Duodenal mucosa (tissue), 2 donors: ENCODE measurements at regions not wholly inside any gene's neighbourhood (a gene's known extent, or its start where the extent isn't known, plus 50 kb on each side); places are given as distances from the start of the nearest gene placed in this dataset.

Experiments used
- H3K27ac ChIP-seq: one replicate; pipeline ENCODE4 v1.7.0; 2013; ENCODE audit warnings: low read depth, low read length
- H3K27me3 ChIP-seq, 2 donors: one replicate each; pipeline ENCODE4 v1.7.0; 2013; ENCODE audit warnings: low read length in 2 of 2, control low read depth in 1 of 2; ENCODE audit not compliant: insufficient read depth in 2 of 2, control insufficient read depth in 1 of 2
- H3K36me3 ChIP-seq, 2 donors: one replicate each; pipeline ENCODE4 v1.7.0; 2013; ENCODE audit warnings: low read length in 2 of 2, control low read depth in 1 of 2; ENCODE audit not compliant: insufficient read depth in 2 of 2, control insufficient read depth in 1 of 2
- H3K4me1 ChIP-seq, 2 donors: one replicate each; pipeline ENCODE4 v1.7.0; 2013; ENCODE audit warnings: low read length in 2 of 2, control low read depth in 1 of 2; ENCODE audit not compliant: insufficient read depth in 2 of 2, control insufficient read depth in 1 of 2
- H3K4me3 ChIP-seq, 2 donors: one replicate each; pipeline ENCODE4 v1.7.0; 2013; ENCODE audit warnings: low read length in 2 of 2, low read depth in 1 of 2
- H3K9ac ChIP-seq, 2 donors: one replicate each; pipeline ENCODE4 v1.7.0; 2013; ENCODE audit warnings: low read length in 2 of 2, low read depth in 1 of 2
- H3K9me3 ChIP-seq, 2 donors: one replicate each; pipeline ENCODE4 v1.7.0; 2013; ENCODE audit warnings: low read length in 2 of 2, control low read depth in 1 of 2; ENCODE audit not compliant: control insufficient read depth in 1 of 2

DNA sequence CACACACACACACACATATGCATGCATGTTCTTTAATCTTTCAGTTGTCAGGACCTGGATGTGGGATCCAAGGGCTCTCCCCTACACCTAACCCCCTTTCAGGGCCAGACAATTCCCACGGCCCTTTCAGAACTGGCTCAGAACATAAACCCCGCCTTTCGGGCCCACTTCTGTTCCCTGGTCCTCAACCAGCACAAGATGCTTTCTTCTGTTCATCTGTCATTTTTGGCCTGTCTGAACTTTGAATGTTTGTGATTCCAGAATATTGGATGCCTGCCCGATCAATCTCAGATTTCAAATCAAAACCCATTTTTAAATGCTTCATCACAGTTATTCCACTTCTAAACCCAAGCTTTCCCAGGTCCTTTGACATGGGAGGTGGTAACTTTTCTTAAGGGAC, 167.3 kb downstream of the USP12 start:
- Histone ChIP-seq H3K4me1 (peaks cover 15 to 16% of the 10 kb centered on the region in 2 donors), H3K27ac (no peak overlapping the region), H3K27me3 (no peaks in the 10 kb centered on the region), H3K9ac (no peak overlapping the region), H3K36me3 (no peaks in the 10 kb centered on the region), H3K9me3 (no peaks in the 10 kb centered on the region), H3K4me3 (no peak overlapping the region)

DNA sequence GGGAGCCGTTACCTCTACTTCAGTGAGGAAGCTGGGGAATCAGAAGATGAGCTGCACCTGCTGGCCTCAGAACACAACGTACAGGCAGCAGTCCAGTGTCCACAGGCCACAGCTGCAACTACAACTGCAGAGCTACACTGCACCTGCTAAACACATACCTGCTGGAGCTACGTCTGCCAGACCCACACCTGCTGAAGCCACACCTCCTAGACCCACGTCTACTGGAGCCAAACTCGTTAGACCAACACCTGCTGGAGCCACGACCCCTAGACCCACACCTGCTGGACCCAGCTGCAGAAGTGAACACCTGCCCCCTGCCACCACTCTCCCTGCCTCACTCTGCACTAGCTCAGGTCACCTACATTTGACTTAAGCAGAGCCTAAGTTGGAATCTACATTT, 169.9 kb downstream of the USP12 start:
- Histone ChIP-seq H3K27me3 (no peaks in the 10 kb centered on the region), H3K9me3 (no peaks in the 10 kb centered on the region), H3K9ac (no peak overlapping the region), H3K4me3 (no peak overlapping the region), H3K4me1 (peaks cover 7 to 12% of the 10 kb centered on the region in 2 donors), H3K36me3 (no peaks in the 10 kb centered on the region), H3K27ac (no peak overlapping the region)

DNA sequence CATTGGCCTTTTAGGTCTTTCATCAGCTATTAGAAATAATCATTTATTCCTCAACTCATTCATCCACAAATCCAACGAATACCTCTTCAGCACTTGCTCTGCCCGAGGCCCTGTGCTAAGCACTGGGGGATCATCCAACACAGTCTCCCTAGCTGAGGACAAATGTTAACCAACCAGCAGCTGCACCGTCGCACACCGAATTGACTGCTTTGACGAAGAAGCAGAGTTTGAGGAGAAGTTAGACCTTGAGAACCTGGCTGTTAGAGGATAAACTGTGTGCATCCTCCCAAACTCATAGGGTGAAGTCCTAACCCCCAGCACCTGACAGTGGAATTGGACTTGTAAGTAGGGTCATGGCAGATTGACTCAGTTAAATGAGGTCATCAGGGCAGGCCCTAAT, 170.9 kb downstream of the USP12 start:
- no peak overlapping the region for H3K4me3 ChIP-seq
- H3K9me3 ChIP-seq = no peaks in the 10 kb centered on the region
- no peak overlapping the region for H3K27ac ChIP-seq
- no peaks in the 10 kb centered on the region for H3K36me3 ChIP-seq
- H3K27me3 ChIP-seq = no peaks in the 10 kb centered on the region
- no peak overlapping the region for H3K9ac ChIP-seq
- peaks cover 0 to 4% of the 10 kb centered on the region in 2 donors for H3K4me1 ChIP-seq

DNA sequence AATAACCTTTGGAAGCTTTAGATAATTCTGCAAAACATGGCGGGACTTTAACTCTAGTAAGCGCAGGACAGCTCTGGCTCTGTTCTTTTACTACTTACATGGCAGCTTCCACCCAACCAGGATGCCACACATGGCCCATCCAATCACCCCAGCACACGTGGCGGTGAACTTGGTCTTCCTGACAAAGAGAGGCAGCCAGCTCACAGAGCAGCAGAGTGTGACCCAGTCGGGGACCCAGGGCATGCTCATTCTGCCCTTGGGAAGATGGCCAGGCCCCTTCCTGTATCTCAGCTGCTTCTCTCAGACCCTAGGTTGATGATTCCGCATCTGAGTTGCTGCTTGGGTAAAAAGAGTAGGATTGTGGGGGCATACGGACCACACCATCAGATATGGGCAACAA, 172.1 kb downstream of the USP12 start:
- Histone ChIP-seq H3K9ac (no peak overlapping the region), H3K4me1 (no peaks in the 10 kb centered on the region), H3K36me3 (no peaks in the 10 kb centered on the region)

DNA sequence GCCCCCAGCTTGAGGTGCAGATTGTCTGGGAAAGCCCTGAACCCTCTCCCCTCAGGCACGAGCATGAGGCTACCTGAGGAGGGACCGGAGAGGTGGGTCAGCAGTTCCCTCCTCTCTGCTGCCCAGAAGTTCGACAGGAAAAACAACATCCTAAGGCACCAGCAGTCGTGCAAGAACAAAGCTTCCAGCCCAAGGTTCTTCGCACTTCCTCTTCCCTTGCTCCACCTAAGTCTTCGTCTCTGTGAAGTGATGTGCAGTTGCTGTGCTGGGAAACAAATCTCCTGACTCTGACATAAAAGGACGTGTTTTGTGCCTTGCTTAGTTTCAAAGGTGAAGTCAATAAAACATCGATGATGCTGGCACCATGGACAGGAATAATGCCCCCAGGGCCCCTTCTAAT, 173.3 kb downstream of the USP12 start:
- H3K4me1 ChIP-seq = peaks cover 4 to 5% of the 10 kb centered on the region in 2 donors
- no peaks in the 10 kb centered on the region for H3K36me3 ChIP-seq
- H3K9me3 ChIP-seq = no peaks in the 10 kb centered on the region
- H3K27me3 ChIP-seq = no peaks in the 10 kb centered on the region
- no peak overlapping the region for H3K9ac ChIP-seq
- H3K27ac ChIP-seq = no peak overlapping the region
- no peak overlapping the region for H3K4me3 ChIP-seq

More for the DNA sequence above, 172.1 kb downstream of the USP12 start:
- Histone ChIP-seq H3K27me3 (no peaks in the 10 kb centered on the region), H3K4me3 (no peak overlapping the region), H3K9me3 (no peaks in the 10 kb centered on the region), H3K27ac (no peak overlapping the region)

DNA sequence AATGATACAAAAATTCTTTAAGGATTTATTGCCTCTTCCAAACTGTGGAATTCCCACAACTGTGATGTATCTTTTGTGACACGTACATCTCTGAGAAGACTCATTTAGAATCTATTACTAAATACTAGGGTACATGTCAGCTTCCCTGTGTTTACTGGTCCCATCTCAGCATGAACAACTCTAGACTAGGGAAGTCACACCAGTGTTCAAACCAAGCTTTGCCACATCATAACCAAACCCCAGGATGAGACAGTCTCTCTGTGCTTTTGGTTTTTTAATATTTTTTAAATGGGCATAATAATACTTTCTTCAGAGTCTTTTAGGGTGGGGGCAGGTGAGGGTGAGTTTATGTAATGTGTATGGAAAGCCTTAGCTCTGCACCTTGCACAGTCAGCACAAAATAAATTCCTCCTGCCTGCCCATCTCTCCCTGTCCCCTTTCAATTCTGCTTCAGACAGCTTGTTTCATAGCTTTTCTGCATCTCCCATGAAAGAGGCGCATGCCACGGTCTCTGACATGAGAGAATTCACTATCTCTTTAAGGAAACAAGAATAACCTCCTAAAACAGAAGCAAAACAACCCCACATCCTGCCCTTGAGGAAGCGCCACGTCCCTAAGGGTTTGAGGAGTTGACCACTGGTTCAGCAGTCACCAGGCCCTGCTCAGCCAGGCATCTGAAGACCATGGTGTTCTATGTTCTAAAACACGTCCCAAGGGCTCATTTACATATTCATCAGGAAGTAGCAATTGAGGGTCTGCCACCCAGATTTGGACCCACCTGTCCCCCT, 174.5 kb downstream of the USP12 start:
- Histone ChIP-seq H3K27me3 (no peaks in the 10 kb centered on the region), H3K9ac (no peak overlapping the region), H3K9me3 (no peaks in the 10 kb centered on the region), H3K4me3 (no peak overlapping the region), H3K27ac (no peak overlapping the region), H3K36me3 (no peaks in the 10 kb centered on the region), H3K4me1 (peaks cover 4 to 7% of the 10 kb centered on the region in 2 donors)

DNA sequence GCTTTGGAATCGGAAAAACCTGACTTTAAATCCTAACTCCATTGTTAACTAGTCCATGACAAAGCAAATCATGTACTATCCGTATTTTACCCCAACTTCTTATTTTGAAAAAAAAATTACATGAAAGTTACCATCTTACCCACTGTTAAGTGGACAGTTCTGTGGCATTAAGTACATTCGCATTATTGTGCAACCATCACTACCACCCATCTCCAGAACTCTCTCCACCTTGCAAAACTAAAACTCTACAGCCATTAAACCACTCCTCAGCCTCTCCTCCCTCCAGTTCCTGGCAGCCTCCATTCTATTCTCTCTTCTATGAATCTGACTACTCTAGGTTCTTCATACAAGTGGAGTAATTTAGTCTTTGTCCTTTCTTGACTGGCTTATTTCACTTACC, 176.5 kb downstream of the USP12 start:
- no peaks in the 10 kb centered on the region for H3K36me3 ChIP-seq
- H3K27ac ChIP-seq = no peak overlapping the region
- H3K4me3 ChIP-seq = no peak overlapping the region
- no peaks in the 10 kb centered on the region for H3K9me3 ChIP-seq
- H3K27me3 ChIP-seq = no peaks in the 10 kb centered on the region
- H3K9ac ChIP-seq = no peak overlapping the region
- H3K4me1 ChIP-seq = peaks cover 12 to 14% of the 10 kb centered on the region in 2 donors

DNA sequence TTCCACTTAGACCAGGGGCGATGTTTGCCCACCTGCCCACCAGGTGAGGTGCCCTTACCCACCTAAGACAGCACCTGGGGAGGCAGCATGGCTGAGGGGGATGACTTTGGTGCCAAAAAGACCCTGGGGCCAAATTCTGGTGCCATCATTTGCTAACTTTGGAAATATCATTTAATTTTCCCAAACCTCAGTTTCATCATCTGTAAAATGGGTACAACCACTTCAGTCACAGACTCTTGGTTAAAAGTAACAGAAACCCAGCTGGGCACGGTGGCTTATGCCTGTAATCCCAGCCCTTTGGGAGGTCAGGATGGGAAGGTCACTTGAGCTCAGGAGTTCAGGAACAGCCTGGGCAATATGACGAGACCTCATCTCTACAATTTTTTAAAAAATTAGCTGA, 177.8 kb downstream of the USP12 start:
- Histone ChIP-seq H3K27ac (no peak overlapping the region), H3K9ac (no peak overlapping the region), H3K36me3 (no peaks in the 10 kb centered on the region), H3K27me3 (no peaks in the 10 kb centered on the region), H3K9me3 (no peaks in the 10 kb centered on the region), H3K4me1 (peaks cover 12 to 14% of the 10 kb centered on the region in 2 donors), H3K4me3 (no peak overlapping the region)

DNA sequence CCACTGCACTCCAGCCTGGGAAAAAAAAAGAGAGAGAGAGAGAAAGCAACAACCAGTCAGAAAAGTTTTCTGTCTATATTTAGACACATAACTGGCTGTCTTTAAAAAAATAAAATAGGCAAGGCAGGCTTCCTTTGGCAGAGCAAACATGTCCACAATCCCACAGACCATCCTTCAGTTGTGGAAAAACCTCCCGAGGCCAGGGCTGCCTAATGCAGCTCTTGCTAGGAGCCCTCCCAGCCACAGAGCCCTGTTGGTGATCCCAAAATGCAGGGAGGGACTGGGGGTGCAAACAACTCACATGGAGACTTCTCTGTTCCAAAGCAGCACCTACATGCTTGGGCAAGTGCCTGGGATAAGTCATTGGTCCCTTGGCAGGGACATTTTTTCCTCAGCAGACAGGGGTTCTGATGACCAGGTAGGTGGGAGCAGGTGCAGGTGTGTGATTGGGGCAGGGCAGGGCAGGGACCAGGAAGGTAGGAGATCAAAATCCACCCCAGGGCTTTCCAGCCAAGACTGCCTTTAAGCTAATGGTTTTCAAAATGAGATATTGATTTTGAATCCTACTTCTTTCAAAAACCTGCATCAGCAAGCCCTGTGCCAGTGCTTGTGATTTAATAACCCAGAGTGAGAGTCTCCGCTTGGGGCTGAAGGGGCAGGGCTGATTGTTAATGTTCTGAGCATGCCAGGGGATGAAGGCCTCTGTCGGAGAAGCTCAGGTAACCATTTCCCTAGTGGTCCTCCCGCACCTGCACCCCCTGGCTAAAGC, 178.5 kb downstream of the USP12 start:
- Histone ChIP-seq H3K27ac (no peak overlapping the region), H3K9ac (no peak overlapping the region), H3K9me3 (no peaks in the 10 kb centered on the region), H3K4me3 (no peak overlapping the region), H3K27me3 (no peaks in the 10 kb centered on the region), H3K36me3 (no peaks in the 10 kb centered on the region), H3K4me1 (peaks cover 12 to 14% of the 10 kb centered on the region in 2 donors)

DNA sequence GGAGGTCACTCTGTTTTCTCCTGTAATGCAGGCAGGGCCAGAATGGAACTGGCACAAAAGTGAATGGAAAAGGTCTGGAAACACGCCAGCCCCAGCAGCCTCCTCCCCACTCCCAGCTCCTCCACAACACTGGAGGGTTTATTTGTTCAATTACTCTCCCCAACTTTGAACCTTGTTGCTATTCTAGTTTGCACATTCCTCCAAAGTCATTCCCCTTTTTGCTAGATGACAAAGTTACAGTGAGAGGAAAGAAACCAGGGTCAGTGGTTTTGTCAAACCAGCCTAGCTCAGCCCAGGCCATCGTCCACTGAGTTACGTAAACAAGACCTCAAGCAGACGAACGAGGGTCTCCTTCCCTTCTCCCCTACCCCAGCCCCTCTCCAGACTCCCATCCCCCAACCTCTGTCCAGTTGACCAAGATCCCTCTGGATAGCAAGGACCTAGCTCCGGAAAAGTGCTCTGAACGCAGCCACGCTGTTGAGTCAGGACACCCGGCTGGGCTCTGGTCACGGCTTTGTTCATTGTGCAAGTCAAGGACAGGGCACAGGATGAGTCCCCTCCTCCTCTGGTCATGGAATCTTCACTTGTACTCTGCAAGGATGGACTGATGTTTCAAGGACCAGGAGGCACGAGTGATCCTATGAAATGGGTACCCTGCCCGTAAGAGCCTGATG, 180.0 kb downstream of the USP12 start:
- Histone ChIP-seq H3K27ac (no peak overlapping the region), H3K9ac (no peak overlapping the region), H3K4me3 (no peak overlapping the region), H3K27me3 (no peaks in the 10 kb centered on the region), H3K9me3 (no peaks in the 10 kb centered on the region), H3K4me1 (peaks cover 12 to 14% of the 10 kb centered on the region in 2 donors), H3K36me3 (no peaks in the 10 kb centered on the region)
